H9 (cell line): ENCODE measurements at regions not wholly inside any gene's neighbourhood (a gene's known extent, or its start where the extent isn't known, plus 50 kb on each side); places are given as distances from the start of the nearest gene placed in this dataset.

ENCODE experiments used
- DNase-seq: peaks from one replicate; pipeline ENCODE4 v3.0.0-alpha.2; 2017
- H2AFZ ChIP-seq: one replicate; pipeline ENCODE4 v1.6.1; 2013; ENCODE audit warnings: mild to moderate bottlenecking, low read length, control low read depth, moderate library complexity
- H2AK5ac ChIP-seq: 2 replicates; pipeline ENCODE4 v1.6.1; 2013; ENCODE audit warnings: low read length, control low read depth, mixed read lengths; ENCODE audit not compliant: insufficient read length
- H2BK120ac ChIP-seq: one replicate; pipeline ENCODE4 v1.6.1; 2013; ENCODE audit warnings: low read depth, mild to moderate bottlenecking, low read length, control low read depth, inconsistent platforms; ENCODE audit not compliant: poor library complexity, severe bottlenecking
- H2BK12ac ChIP-seq: 2 replicates; pipeline ENCODE4 v1.6.1; 2013; ENCODE audit warnings: low read length, control low read depth, mixed read lengths, low read depth; ENCODE audit not compliant: insufficient read length
- H2BK15ac ChIP-seq: 2 replicates; pipeline ENCODE4 v1.6.1; 2013; ENCODE audit warnings: low read depth, low read length, control low read depth
- H2BK20ac ChIP-seq: one replicate; pipeline ENCODE4 v1.6.1; 2013; ENCODE audit warnings: low read depth, mild to moderate bottlenecking, low read length, control low read depth, inconsistent platforms; ENCODE audit not compliant: poor library complexity, severe bottlenecking
- H2BK5ac ChIP-seq: 2 replicates; pipeline ENCODE4 v1.6.1; 2013; ENCODE audit warnings: low read length, control low read depth, mixed read lengths; ENCODE audit not compliant: insufficient read length
- H3K14ac ChIP-seq: 2 replicates; pipeline ENCODE4 v1.6.1; 2013; ENCODE audit warnings: low read length, control low read depth; ENCODE audit not compliant: insufficient read depth
- H3K18ac ChIP-seq: 2 replicates; pipeline ENCODE4 v1.6.1; 2013; ENCODE audit warnings: low read depth, mild to moderate bottlenecking, mixed read lengths, low read length, control low read depth; ENCODE audit not compliant: insufficient read length
- H3K23ac ChIP-seq: 2 replicates; pipeline ENCODE4 v1.6.1; 2013; ENCODE audit warnings: low read length, control low read depth, mixed read lengths, low read depth; ENCODE audit not compliant: insufficient read length
- H3K23me2 ChIP-seq: 2 replicates; pipeline ENCODE4 v1.6.1; 2013; ENCODE audit warnings: low read depth, mild to moderate bottlenecking, mixed read lengths, low read length, control low read depth; ENCODE audit not compliant: insufficient read length, poor library complexity, severe bottlenecking
- H3K27ac ChIP-seq: 2 replicates; pipeline ENCODE4 v1.5.1; 2013; ENCODE audit warnings: low read length, control low read depth, mixed read lengths, low read depth; ENCODE audit not compliant: insufficient read length
- H3K27me3 ChIP-seq: 2 replicates; pipeline ENCODE4 v1.6.1; 2013; ENCODE audit warnings: low read length, control low read depth, inconsistent platforms; ENCODE audit not compliant: insufficient read depth
- H3K4ac ChIP-seq: 2 replicates; pipeline ENCODE4 v1.6.1; 2013; ENCODE audit warnings: low read depth, mild to moderate bottlenecking, control low read depth, inconsistent platforms, low read length, moderate library complexity
- H3K4me1 ChIP-seq: 2 replicates; pipeline ENCODE4 v1.6.1; 2013; ENCODE audit warnings: low read length, control low read depth, inconsistent platforms; ENCODE audit not compliant: insufficient read depth
- H3K4me2 ChIP-seq: 2 replicates; pipeline ENCODE4 v1.6.1; 2013; ENCODE audit warnings: low read length, control low read depth, mixed read lengths; ENCODE audit not compliant: insufficient read length, insufficient read depth
- H3K56ac ChIP-seq: 2 replicates; pipeline ENCODE4 v1.6.1; 2013; ENCODE audit warnings: low read depth, mild to moderate bottlenecking, mixed read lengths, low read length, control low read depth; ENCODE audit not compliant: insufficient read length
- H3K79me1 ChIP-seq: 2 replicates; pipeline ENCODE4 v1.6.1; 2013; ENCODE audit warnings: low read depth, mild to moderate bottlenecking, moderate library complexity, low read length, control low read depth, inconsistent platforms; ENCODE audit not compliant: insufficient read depth, poor library complexity, severe bottlenecking
- H3K79me2 ChIP-seq: 2 replicates; pipeline ENCODE4 v1.6.1; 2013; ENCODE audit warnings: low read length, control low read depth, inconsistent platforms; ENCODE audit not compliant: insufficient read depth
- H3K9ac ChIP-seq: 2 replicates; pipeline ENCODE4 v1.6.1; 2013; ENCODE audit warnings: low read length, control low read depth, mixed read lengths; ENCODE audit not compliant: insufficient read length; ENCODE audit errors: extremely low read depth
- H3K9me3 ChIP-seq: one replicate; pipeline ENCODE4 v1.6.1; 2013; ENCODE audit warnings: low read depth, low read length, inconsistent platforms; ENCODE audit not compliant: control insufficient read depth
- H3T11ph ChIP-seq: one replicate; pipeline ENCODE4 v1.6.1; 2013; ENCODE audit warnings: mild to moderate bottlenecking, low read length, control low read depth, inconsistent platforms
- H4K20me1 ChIP-seq: one replicate; pipeline ENCODE4 v1.6.1; 2013; ENCODE audit not compliant: control insufficient read depth, insufficient read length, insufficient read depth
- H4K5ac ChIP-seq: 2 replicates; pipeline ENCODE4 v1.6.1; 2013; ENCODE audit warnings: low read depth, mild to moderate bottlenecking, mixed read lengths, low read length, control low read depth; ENCODE audit not compliant: insufficient read length
- H4K8ac ChIP-seq: replicated peaks from 2 replicates; pipeline ENCODE4 v1.6.1; 2013; ENCODE audit warnings: low read length, control low read depth, mixed read lengths, low read depth; ENCODE audit not compliant: insufficient read length
- H4K91ac ChIP-seq: 2 replicates; pipeline ENCODE4 v1.6.1; 2013; ENCODE audit warnings: low read depth, mild to moderate bottlenecking, moderate library complexity, mixed read lengths, low read length, control low read depth; ENCODE audit not compliant: insufficient read length
- H3K27ac Mint-ChIP-seq, 3 experiments: 2 replicates in 2 of 3; 3 replicates in 1 of 3; pipeline ENCODE4 v1.8.0; 2020 to 2021; ENCODE audit warnings: mixed read lengths in 3 of 3, mild to moderate bottlenecking in 1 of 3, moderate library complexity in 1 of 3
- H3K27me3 Mint-ChIP-seq: 2 replicates; pipeline ENCODE4 v1.8.0; 2021; ENCODE audit warnings: low read depth, mild to moderate bottlenecking, moderate library complexity, mixed read lengths
- H3K36me3 Mint-ChIP-seq, 3 experiments: 2 replicates in 2 of 3; 3 replicates in 1 of 3; pipeline ENCODE4 v1.8.0; 2020 to 2021; ENCODE audit warnings: low read depth in 3 of 3, mixed read lengths in 3 of 3; ENCODE audit not compliant: insufficient read depth in 1 of 3
- H3K4me1 Mint-ChIP-seq, 2 experiments: 2 replicates each; pipeline ENCODE4 v1.8.0; 2020; ENCODE audit warnings: mixed read lengths in 2 of 2
- H3K4me3 Mint-ChIP-seq, 2 experiments: 2 replicates in 1 of 2; 3 replicates in 1 of 2; pipeline ENCODE4 v1.8.0; 2020 to 2021; ENCODE audit warnings: mild to moderate bottlenecking in 2 of 2, mixed read lengths in 2 of 2, moderate library complexity in 1 of 2
- H3K9me3 Mint-ChIP-seq, 2 experiments: 2 replicates in 1 of 2; 3 replicates in 1 of 2; pipeline ENCODE4 v1.8.0; 2020; ENCODE audit warnings: mild to moderate bottlenecking in 2 of 2, mixed read lengths in 2 of 2, moderate library complexity in 1 of 2
- CTCF ChIP-seq: fragments of 200-600 bp; sonication (generic); conservative IDR thresholded peaks from 3 replicates; pipeline ENCODE4 v1.8.0; 2021; ENCODE audit warnings: antibody characterized with exemption, mild to moderate bottlenecking

GRCh38 chr1:95731466-95731865, 497.5 kb downstream of the RWDD3 start:
- no peaks in the 10 kb centered on the region for H4K20me1 ChIP-seq
- H2BK20ac ChIP-seq: no peak overlapping the region

More at GRCh38 chr1:95731466-95731865, 497.5 kb downstream of the RWDD3 start:
- Histone ChIP-seq H4K5ac (no peak overlapping the region), H3K18ac (no peak overlapping the region), H4K8ac (no peak overlapping the region), H3K79me1 (no peaks in the 10 kb centered on the region), H3K14ac (no peak overlapping the region), H3K4me1 (no peaks in the 10 kb centered on the region), H2AFZ (no peak overlapping the region), H2BK15ac (no peak overlapping the region), H3T11ph (no peak overlapping the region), H3K9me3 (no peaks in the 10 kb centered on the region), H2BK120ac (no peak overlapping the region), H3K23ac (no peak overlapping the region), H3K4me2 (no peak overlapping the region), H3K27me3 (no peaks in the 10 kb centered on the region), H3K9ac (no peak overlapping the region), H3K27ac (no peak overlapping the region), H3K79me2 (no peaks in the 10 kb centered on the region), H3K56ac (no peak overlapping the region), H4K91ac (no peak overlapping the region), H2BK12ac (no peak overlapping the region), H3K23me2 (no peaks in the 10 kb centered on the region), H2AK5ac (no peak overlapping the region), H2BK5ac (no peak overlapping the region), H3K4ac (no peak overlapping the region)
- H3K4me1 Mint-ChIP-seq: peaks cover 0 to 3% of the 10 kb centered on the region in 2 experiments; a peak in 1 of 4 replicates
- H3K9me3 Mint-ChIP-seq: no peaks in the 10 kb centered on the region
- DNase-seq: no peak
- no peak overlapping the region for H3K4me3 Mint-ChIP-seq
- no peak overlapping the region for H3K27ac Mint-ChIP-seq
- no peaks in the 10 kb centered on the region; a peak in 1 of 7 replicates for H3K36me3 Mint-ChIP-seq
- TF ChIP-seq CTCF: no peak
- H3K27me3 Mint-ChIP-seq: no peaks in the 10 kb centered on the region
